Spleen (tissue), 11 donors: ENCODE measurements at regions not wholly inside any gene's neighbourhood (a gene's known extent, or its start where the extent isn't known, plus 50 kb on each side); places are given as distances from the start of the nearest gene placed in this dataset.

Experiments
- DNase-seq: peaks from one replicate; pipeline ENCODE4 v3.0.0-alpha.2; 2020
- H3K27ac ChIP-seq, 8 donors: fragments of 200-600 bp; sonication (generic) in 7 of 8; 1 replicate in 4 of 8; 2 replicates in 4 of 8; pipeline versions ENCODE4 v1.5.0 to v1.8.0; 2016 to 2021; ENCODE audit warnings: inconsistent platforms in 4 of 8, mild to moderate bottlenecking in 4 of 8, moderate library complexity in 1 of 8
- H3K27me3 ChIP-seq, 7 donors: fragments of 200-600 bp; sonication (generic) in 6 of 7; replicated peaks in 1 of 7; 1 replicate in 4 of 7; 2 replicates in 3 of 7; pipeline versions ENCODE4 v1.5.0 to v1.8.0; 2016 to 2021; ENCODE audit warnings: inconsistent platforms in 3 of 7, mild to moderate bottlenecking in 1 of 7
- H3K36me3 ChIP-seq, 6 donors: fragments of 200-600 bp; sonication (generic) in 5 of 6; 1 replicate in 4 of 6; 2 replicates in 2 of 6; pipeline versions ENCODE4 v1.5.0 to v1.8.0; 2016 to 2021; ENCODE audit warnings: inconsistent platforms in 2 of 6
- H3K4me1 ChIP-seq, 6 donors: fragments of 200-600 bp; sonication (generic) in 5 of 6; 1 replicate in 3 of 6; 2 replicates in 3 of 6; pipeline versions ENCODE4 v1.5.0 to v1.8.0; 2016 to 2021; ENCODE audit warnings: inconsistent platforms in 3 of 6
- H3K4me3 ChIP-seq, 8 donors: fragments of 200-600 bp; sonication (generic) in 7 of 8; 1 replicate in 4 of 8; 2 replicates in 4 of 8; pipeline versions ENCODE4 v1.5.0 to v1.8.0; 2016 to 2021; ENCODE audit warnings: inconsistent platforms in 4 of 8, mild to moderate bottlenecking in 4 of 8, moderate library complexity in 2 of 8
- H3K9me3 ChIP-seq, 8 donors: fragments of 200-600 bp; sonication (generic) in 7 of 8; 1 replicate in 4 of 8; 2 replicates in 4 of 8; pipeline versions ENCODE4 v1.5.0 to v1.8.0; 2016 to 2021; ENCODE audit warnings: inconsistent platforms in 4 of 8
- POLR2A ChIP-seq, 3 donors: fragments of 450-650 bp; IDR thresholded peaks; one replicate each; pipeline ENCODE4 v1.5.1; 2017; ENCODE audit warnings: antibody characterized with exemption in 3 of 3, mild to moderate bottlenecking in 1 of 3
- POLR2AphosphoS5 ChIP-seq, 3 donors: sonication (generic); formaldehyde crosslinking; IDR thresholded peaks; one replicate each; pipeline ENCODE4 v1.5.1; 2017; ENCODE audit warnings: antibody characterized with exemption in 3 of 3
- WGBS, 5 donors: extraction: QIAGEN DNeasy Blood & Tissue Kit in 3 of 5; methylation state at CpG; one replicate each; pipeline versions ENCODE4 v1.1.5 to v1.1.7; 2013 to 2018; 5-methylcytosine and 5-hydroxymethylcytosine counted together
- intact Hi-C: fragments of 100-400 bp; cut with DNase I; formaldehyde crosslinking; loops from one replicate; pipeline ENCODE4 v1.15.0; 2023; ENCODE audit warnings: low total_unique reads
- TF ChIP-seq, protein P1 (sequence below), 11 experiments: fragments of 200-600 bp in 7 of 11; fragments of 450-650 bp in 4 of 11; sonication (generic) in 4 of 11; IDR thresholded peaks in 8 of 11; conservative IDR thresholded peaks in 3 of 11; 1 replicate in 7 of 11; 2 replicates in 4 of 11; pipeline versions ENCODE4 v1.4.0 to v1.8.0; 2016 to 2021; ENCODE audit warnings: antibody characterized with exemption in 11 of 11, inconsistent platforms in 4 of 11, mild to moderate bottlenecking in 1 of 11
- donor health status: healthy with polysubstance abuse.
- donor health status: DM: no; HTN: no; CAD: no; lungs with moderate emphysema.
- donor health status: DM: no; HTN: no; CAD: no.
- donor health status: Bipolar disorder and iron deficiency.
- donor health status: healthy.
- donor health status: DM: no; HTN: no; CAD: no.
- donor health status: DM: yes; HTN: yes; CAD: no.

DNA sequence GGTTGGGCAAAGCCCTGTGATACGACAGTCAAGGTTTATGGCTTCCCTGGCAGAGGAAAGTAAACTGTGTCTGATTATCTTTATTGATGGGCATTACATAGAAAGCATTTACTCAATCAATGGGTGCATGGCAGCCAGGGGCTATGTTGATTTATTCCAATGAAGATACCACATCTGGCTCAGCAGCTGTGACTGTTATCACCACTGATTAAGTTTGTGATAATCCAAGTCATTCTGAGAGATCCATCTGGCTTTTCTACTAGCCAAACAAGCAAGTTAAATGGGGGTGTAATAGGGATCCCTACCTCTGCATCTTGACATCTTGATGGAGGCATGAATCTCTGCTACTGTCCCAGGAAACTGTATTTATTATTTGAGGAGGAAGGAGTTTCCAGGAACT is 86.7 kb downstream of the KLF6 start:
- intact Hi-C loops, result no loop called here
- Histone ChIP-seq H3K9me3 (no peaks in the 10 kb centered on the region), H3K36me3 (no peaks in the 10 kb centered on the region), H3K4me1 (no peaks in the 10 kb centered on the region), H3K4me3 (no peak overlapping the region), H3K27ac (no peak overlapping the region), H3K27me3 (no peaks in the 10 kb centered on the region)
- WGBS, 5 donors, result 80 to 100% (median 92%) methylated on average over 1 of the region's 1 CpG
- no peak for DNase-seq
- no peak for TF ChIP-seq POLR2AphosphoS5 (IDR thresholded peaks at IDR 0.05)
- TF ChIP-seq, protein P1, sequence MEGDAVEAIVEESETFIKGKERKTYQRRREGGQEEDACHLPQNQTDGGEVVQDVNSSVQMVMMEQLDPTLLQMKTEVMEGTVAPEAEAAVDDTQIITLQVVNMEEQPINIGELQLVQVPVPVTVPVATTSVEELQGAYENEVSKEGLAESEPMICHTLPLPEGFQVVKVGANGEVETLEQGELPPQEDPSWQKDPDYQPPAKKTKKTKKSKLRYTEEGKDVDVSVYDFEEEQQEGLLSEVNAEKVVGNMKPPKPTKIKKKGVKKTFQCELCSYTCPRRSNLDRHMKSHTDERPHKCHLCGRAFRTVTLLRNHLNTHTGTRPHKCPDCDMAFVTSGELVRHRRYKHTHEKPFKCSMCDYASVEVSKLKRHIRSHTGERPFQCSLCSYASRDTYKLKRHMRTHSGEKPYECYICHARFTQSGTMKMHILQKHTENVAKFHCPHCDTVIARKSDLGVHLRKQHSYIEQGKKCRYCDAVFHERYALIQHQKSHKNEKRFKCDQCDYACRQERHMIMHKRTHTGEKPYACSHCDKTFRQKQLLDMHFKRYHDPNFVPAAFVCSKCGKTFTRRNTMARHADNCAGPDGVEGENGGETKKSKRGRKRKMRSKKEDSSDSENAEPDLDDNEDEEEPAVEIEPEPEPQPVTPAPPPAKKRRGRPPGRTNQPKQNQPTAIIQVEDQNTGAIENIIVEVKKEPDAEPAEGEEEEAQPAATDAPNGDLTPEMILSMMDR (IDR thresholded peaks at IDR 0.05 in 8 of 11, conservative IDR thresholded peaks at IDR 0.05 in 3 of 11), result no peak
- TF ChIP-seq POLR2A (IDR thresholded peaks at IDR 0.05), result no peak

DNA sequence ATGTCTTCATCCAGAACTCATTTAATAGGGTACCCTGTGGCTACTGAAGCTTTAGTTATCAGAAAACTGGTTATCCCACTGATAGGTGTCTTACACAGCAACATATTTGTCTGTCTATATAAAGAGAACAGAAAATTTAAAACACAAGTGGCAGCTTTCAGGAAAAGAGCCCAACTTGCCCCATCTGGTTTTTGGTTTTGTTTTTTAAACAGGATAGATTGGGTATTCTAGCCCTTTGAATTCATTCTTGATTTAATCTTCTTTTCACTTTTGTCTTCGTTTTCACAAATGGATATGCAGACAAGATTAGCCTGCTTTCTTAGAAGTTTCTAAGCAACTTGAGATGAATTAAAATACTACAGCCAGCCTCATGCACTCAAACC is 91.3 kb downstream of the KLF6 start:
- Histone ChIP-seq H3K27me3 (no peaks in the 10 kb centered on the region), H3K4me3 (no peak overlapping the region), H3K4me1 (no peaks in the 10 kb centered on the region), H3K27ac (no peak overlapping the region), H3K9me3 (no peaks in the 10 kb centered on the region), H3K36me3 (no peaks in the 10 kb centered on the region)
- TF ChIP-seq, protein P1 (IDR thresholded peaks at IDR 0.05 in 8 of 11, conservative IDR thresholded peaks at IDR 0.05 in 3 of 11), result no peak
- no peak for TF ChIP-seq POLR2A (IDR thresholded peaks at IDR 0.05)
- DNase-seq, result no peak
- intact Hi-C loops, result no loop called here
- WGBS, 5 donors, result 62 to 75% (median 66%) methylated on average over 1 of the region's 1 CpG

DNA sequence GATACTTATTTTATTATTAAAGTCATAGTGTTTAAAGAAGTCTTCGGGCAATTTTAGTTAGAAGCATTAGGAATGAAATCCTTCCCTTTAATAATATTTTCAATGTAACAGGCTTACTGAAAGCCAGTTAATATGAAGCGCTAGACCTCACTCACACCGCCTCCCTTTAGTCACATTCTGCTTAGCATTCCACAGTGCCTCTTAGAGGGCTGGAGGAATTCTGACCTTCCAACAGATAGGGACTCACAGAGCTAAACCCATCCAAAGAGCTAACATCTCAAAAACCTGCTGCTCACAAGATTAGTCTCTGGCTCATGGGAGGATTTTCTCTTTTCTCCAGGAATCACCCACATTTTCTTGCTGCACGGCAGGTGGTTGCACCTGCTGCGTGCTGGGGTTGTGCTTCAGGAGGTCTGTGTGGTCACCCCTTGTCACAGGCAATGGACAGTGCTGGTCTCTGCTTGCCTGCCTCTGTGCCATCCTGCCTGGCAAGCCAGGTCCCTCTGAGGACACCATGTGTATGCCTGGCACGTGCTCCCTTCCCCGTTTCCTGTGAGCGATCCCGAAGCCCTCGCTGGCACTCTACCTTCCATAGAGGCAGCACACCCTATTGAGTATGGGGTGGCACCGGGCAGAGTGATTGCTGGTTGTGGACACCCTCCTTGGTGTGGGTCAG is 91.8 kb downstream of the KLF6 start:
- Histone ChIP-seq H3K9me3 (no peaks in the 10 kb centered on the region), H3K27ac (no peak overlapping the region), H3K4me1 (no peaks in the 10 kb centered on the region), H3K27me3 (no peaks in the 10 kb centered on the region), H3K36me3 (no peaks in the 10 kb centered on the region), H3K4me3 (no peak overlapping the region)
- 92 to 96% (median 95%) methylated on average over 11 of the region's 11 CpGs for WGBS, 5 donors
- intact Hi-C loops, result no loop called here
- TF ChIP-seq POLR2AphosphoS5 (IDR thresholded peaks at IDR 0.05), result no peak
- TF ChIP-seq POLR2A (IDR thresholded peaks at IDR 0.05), result no peak
- TF ChIP-seq, protein P1 (IDR thresholded peaks at IDR 0.05 in 8 of 11, conservative IDR thresholded peaks at IDR 0.05 in 3 of 11), result no peak
- DNase-seq, result no peak

DNA sequence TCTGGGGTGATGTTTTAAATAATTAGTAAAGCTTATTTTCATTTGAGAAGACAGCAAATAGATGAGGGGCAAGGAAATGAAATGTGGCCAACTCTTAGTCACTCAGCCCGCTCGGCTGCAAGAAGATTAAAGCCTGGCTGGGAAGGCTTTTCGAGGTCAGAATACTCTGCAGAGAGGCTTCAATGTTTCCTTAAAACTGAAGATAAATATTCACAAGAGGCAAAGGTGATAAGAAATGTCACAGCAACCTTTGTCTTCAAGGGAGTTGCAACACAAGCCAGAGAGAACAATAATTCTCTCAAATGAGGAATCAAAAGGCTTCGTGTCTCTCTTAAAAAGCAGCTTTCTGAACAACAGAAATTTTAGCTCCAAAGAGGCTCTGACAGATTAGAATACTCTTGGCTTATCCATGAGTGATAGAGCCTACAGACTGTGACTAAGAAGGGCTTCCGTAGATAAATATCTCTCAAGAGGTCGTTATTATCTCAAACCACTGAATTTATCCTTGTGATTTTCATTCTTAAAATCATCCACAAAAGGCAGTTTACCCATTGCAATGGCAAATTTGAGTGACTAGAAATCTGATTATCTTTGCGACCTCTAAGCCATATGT is 92.5 kb downstream of the KLF6 start:
- Histone ChIP-seq H3K36me3 (no peaks in the 10 kb centered on the region), H3K9me3 (no peaks in the 10 kb centered on the region), H3K4me1 (no peaks in the 10 kb centered on the region), H3K27ac (no peak overlapping the region), H3K4me3 (no peak overlapping the region), H3K27me3 (no peaks in the 10 kb centered on the region)
- DNase-seq, result no peak
- TF ChIP-seq, protein P1 (IDR thresholded peaks at IDR 0.05 in 8 of 11, conservative IDR thresholded peaks at IDR 0.05 in 3 of 11), result no peak
- TF ChIP-seq POLR2AphosphoS5 (IDR thresholded peaks at IDR 0.05) (no peak), POLR2A (IDR thresholded peaks at IDR 0.05) (no peak)
- intact Hi-C loops, result no loop called here
- 64 to 77% (median 75%) methylated on average over 7 of the region's 7 CpGs for WGBS, 5 donors
